ENCODE measurements at regions not wholly inside any gene's neighbourhood (a gene's known extent, or its start where the extent isn't known, plus 50 kb on each side); places are given as distances from the start of the nearest gene placed in this dataset.

DNA sequence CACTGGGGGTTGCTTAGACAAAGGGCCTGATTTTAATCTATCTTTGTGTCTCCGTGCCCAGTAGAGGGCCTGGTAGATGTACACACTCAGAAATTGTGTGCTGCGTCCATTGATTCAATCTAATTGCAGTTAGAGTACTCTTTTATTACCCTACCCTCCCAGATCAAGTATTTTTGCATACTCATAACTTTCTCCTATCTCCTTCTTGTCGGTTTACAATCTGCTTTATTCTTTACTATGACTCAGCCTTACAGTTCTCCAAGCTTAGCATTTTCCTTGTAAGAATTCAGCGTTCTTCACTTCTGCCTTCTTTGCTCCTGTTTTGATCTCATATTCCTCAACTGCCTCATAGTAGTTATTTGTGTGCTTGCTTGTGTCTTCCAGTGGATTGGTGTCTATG, 124.5 kb upstream of the ARRDC4 start:
- Mint-ChIP-seq H3K9me3 (peaks cover 23% of the 10 kb centered on the region), H3K4me1 (no peaks in the 10 kb centered on the region), H3K4me3 (no peak overlapping the region), H3K27ac (no peak overlapping the region), H3K36me3 (no peaks in the 10 kb centered on the region)
- no peak for DNase-seq (ENCODE audit: low spot score in 2 of 2)
- no peak for ATAC-seq

DNA sequence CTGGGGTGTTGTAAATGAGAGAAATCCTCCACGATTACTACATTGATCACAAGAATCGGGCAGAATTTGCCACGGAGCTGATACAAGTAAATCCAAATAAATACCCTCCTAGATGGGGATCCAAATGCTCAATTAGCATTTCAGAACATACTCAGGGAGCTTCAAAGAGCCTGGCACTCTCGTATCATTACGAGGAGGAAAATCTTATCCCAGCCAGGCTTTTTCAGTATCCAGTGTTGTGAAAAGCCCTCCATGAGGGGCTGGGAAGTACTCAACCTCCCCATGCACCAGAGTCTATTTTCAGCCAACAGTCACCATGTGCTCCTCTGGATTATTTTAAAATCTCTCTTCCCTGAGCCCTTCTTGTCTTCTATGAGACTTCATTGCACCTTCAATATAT, 122.6 kb upstream of the ARRDC4 start:
- DNase-seq (ENCODE audit: low spot score in 2 of 2) (no peak), ATAC-seq (no peak)
- Mint-ChIP-seq H3K9me3 (peaks cover 11% of the 10 kb centered on the region), H3K4me1 (no peaks in the 10 kb centered on the region), H3K27ac (no peak overlapping the region), H3K4me3 (no peak overlapping the region), H3K36me3 (no peaks in the 10 kb centered on the region)

DNA sequence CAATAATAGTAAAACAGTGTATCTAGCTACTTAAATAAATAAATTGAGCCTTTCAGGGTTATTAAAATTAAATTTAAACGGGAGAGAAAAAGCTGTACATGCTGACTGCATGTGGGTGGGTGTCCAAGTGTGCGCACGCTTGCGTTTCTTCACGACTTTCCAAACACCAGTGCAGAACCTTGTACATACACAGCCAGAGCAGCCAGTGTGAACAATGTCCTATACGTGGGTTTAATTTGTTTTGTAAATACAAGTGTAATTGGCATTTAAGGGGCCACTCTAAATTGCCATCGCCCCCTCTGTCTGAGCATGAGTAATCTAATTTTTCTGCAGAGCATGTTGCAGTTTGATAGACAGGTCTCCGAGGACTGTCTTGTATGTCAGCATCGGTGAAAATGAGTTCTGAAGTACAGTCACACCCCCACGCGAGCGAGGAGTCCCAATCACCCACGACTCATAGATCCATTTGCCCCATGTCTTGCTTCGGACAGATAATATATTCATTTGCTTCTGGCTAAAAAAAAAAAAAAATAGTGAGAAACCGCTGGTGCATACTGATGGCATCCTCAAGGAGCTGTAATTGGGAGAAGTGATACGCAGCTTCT, 121.8 kb upstream of the ARRDC4 start:
- H3K4me3 Mint-ChIP-seq, result no peak overlapping the region

DNA sequence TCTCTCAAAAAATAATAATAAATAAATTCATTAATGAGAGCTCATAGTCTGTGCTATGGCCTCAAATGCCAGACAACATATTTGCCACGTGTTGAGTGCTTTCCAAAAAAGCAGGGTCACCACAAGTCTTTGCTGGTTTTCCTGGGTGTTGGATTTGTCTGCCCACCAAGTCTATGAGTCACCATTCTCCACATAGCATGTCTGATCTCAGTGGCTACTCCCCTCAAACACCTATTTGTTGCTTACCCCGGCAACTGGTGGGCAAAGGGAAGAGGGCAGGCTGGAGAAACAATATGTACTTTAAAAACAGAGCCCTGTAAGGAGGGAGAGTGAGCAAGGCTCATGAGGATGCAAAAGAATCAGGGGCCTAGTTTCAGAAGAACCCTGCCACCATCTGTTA, 120.0 kb upstream of the ARRDC4 start:
- Mint-ChIP-seq H3K4me1 (no peaks in the 10 kb centered on the region), H3K4me3 (no peak overlapping the region), H3K36me3 (no peaks in the 10 kb centered on the region), H3K27ac (no peak overlapping the region), H3K9me3 (peaks cover 7% of the 10 kb centered on the region)
- DNase-seq (ENCODE audit: low spot score in 2 of 2), result no peak
- no peak for ATAC-seq

More for the DNA sequence above, 121.8 kb upstream of the ARRDC4 start:
- Mint-ChIP-seq H3K36me3 (no peaks in the 10 kb centered on the region), H3K9me3 (peaks cover 8% of the 10 kb centered on the region), H3K27ac (no peak overlapping the region), H3K4me1 (no peaks in the 10 kb centered on the region)
- DNase-seq (ENCODE audit: low spot score in 2 of 2) (no peak), ATAC-seq (no peak)

DNA sequence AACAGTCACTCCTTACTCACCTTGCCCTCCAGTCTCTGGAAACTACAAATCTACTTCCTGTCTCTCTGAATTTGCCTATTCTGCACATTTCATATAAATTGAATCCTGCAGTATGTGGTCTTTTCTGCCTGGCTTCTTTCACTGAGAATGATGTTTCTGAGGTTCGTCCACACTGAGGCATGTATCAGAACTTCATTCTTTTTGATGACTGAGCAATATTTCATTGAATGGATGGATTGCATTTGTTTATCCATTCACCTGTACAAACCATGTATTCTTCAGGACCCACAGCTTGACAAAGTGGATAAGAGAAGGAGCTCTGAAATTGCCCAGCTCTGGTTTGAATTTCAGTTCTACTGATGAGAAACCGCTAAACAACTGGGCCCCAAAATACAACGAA, 118.9 kb upstream of the ARRDC4 start:
- ATAC-seq (no peak), DNase-seq (ENCODE audit: low spot score in 2 of 2) (no peak)
- Mint-ChIP-seq H3K4me1 (no peaks in the 10 kb centered on the region), H3K9me3 (peaks cover 3% of the 10 kb centered on the region), H3K27ac (no peak overlapping the region), H3K36me3 (no peaks in the 10 kb centered on the region), H3K4me3 (no peak overlapping the region)

DNA sequence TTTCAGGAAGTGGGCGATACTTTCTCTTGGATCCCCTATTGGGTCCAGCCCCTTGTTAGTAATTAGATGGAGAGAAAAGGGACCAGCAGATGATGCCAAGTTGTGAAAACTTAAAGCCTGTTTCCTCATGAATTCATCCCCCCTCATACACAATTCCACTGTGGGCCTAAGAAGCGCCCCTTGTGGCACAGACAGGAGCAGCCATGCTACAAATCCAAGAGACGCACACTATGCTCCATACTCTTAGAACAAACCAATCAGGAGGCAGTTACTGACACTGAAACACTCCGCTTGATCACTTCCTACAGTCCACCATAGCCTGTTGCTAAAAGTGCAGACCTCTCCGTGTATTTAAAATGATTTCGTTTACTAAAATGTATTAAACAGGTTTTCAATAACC, 111.3 kb upstream of the ARRDC4 start:
- Mint-ChIP-seq H3K36me3 (no peaks in the 10 kb centered on the region), H3K4me1 (no peaks in the 10 kb centered on the region), H3K4me3 (no peak overlapping the region), H3K27ac (no peak overlapping the region), H3K9me3 (peaks cover 4% of the 10 kb centered on the region)
- DNase-seq (ENCODE audit: low spot score in 2 of 2) (no peak), ATAC-seq (no peak)

DNA sequence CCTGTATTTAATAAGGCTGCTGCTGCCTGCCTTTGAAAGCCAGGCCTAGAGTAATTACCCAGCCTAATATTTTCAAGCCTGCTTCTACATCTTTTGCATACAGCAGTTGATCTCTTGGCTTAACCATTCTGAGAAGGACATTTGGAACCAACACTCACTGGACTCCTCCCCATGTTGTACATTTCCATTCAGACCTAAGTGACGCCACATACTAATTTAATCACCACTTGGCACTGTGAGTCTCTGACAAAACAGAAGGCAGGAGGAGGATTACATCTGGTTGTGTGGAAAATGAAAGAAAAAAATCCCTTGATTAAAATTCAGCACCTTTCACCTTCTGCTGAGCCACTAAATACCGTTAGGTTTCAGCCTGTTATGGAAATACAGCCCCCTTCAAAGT, 102.2 kb upstream of the ARRDC4 start:
- Mint-ChIP-seq H3K4me3 (no peak overlapping the region), H3K9me3 (peaks cover 17% of the 10 kb centered on the region), H3K27ac (no peak overlapping the region), H3K36me3 (no peaks in the 10 kb centered on the region), H3K4me1 (no peaks in the 10 kb centered on the region)
- ATAC-seq (no peak), DNase-seq (ENCODE audit: low spot score in 2 of 2) (no peak)

DNA sequence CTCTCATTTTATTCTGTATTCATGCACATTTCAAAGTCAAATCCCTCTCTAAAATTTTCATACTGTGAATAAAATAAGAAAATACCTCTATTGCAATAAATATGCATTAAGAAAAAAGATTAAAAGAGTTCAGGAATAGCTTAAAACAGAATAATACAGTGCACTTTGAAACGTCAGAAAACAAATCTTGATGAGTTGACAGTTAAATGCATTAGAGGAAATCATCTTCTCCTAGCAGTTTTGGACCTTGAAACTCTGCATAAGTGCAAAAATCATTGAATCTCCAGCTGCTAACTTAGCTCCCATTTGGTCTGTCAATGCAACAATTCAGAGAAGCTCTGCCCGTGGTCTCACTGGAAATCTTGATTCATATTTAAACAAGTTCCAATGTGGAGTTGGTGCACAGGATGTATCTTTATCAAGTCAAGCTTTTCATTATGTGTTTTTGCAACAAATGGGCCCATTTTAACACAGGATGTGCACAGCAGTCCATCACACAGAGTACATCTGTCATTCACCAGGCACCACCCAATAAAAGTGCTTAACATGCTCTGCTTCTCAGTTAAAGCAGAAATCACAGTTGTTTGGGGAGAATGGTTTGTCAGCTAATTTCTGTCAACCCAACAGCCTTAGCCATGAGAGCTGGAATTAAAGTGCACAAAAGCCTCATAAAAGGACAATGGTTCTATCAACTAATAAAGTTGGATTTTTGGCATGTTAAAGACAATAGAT, 98.8 kb upstream of the ARRDC4 start:
- no peak for ATAC-seq

DNA sequence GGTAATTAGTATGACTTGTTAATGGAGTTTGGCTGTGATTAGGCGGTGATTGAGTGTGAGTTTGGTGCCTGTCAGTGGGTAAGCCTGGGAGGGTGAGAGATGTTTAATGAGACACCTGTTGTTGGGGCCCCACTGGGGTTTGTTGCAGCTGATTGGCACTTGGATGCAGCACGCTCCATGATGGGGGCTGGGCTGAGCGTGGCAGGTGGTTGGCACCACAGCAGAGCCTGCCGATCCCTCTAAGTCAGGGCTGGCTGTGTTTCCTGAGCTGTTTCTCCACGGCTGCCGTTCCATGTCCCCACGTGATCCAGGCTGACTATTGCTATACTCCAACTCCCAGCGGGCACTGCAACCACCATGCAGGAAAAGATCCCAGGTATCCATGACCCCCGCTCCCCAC, 93.5 kb upstream of the ARRDC4 start:
- H3K4me1 Mint-ChIP-seq, result no peaks in the 10 kb centered on the region
- no peak overlapping the region for H3K27ac Mint-ChIP-seq
- ATAC-seq (no peak), DNase-seq (ENCODE audit: low spot score in 2 of 2) (no peak)
- H3K4me3 Mint-ChIP-seq, result no peak overlapping the region
- no peaks in the 10 kb centered on the region for H3K36me3 Mint-ChIP-seq
- H3K9me3 Mint-ChIP-seq, result peaks cover 5% of the 10 kb centered on the region

More for the DNA sequence above, 98.8 kb upstream of the ARRDC4 start:
- H3K36me3 Mint-ChIP-seq, result no peaks in the 10 kb centered on the region
- DNase-seq (ENCODE audit: low spot score in 2 of 2), result no peak
- H3K27ac Mint-ChIP-seq, result no peak overlapping the region
- H3K9me3 Mint-ChIP-seq, result peaks cover 17% of the 10 kb centered on the region
- H3K4me3 Mint-ChIP-seq, result no peak overlapping the region
- H3K4me1 Mint-ChIP-seq, result no peaks in the 10 kb centered on the region

DNA sequence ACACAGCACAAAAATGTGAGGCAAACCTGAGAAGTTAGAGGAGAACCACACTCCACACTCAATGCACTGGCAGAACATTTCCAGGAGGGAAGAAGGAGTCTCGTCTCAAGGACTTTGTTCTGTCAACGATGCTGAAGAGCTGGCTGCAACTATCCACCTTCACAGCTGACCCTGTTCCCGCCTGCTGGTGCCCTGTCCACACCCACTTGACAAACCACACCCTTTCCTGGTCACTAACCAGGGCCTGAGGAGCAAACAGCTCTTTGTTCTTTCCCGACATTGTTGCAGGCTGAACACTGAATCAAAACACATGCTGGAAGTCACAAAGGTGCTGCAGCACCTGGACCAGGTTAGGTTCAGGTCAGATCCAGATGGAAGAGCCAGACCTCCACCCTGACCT, 92.6 kb upstream of the ARRDC4 start:
- Mint-ChIP-seq H3K36me3 (no peaks in the 10 kb centered on the region), H3K4me1 (no peaks in the 10 kb centered on the region)
- ATAC-seq, result no peak

DNA sequence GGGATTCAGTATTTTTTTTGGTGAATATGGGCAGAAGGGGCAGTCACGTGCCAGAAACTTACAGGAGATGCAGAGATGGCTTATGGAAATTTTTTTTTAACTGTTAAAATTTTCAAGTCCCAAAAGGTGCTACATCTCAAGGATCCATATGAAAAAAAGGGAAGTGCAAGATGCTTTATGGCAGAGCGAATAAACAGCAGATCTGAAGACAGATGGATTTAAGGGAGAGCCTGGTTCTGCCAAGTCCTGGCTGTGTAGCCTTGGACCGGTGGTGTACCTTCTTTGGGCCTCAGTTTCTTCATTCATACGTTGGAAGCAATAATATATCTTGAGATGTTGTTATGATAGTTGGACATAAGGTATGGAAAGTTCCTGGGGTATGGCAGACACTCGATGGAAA, 91.5 kb upstream of the ARRDC4 start:
- DNase-seq (ENCODE audit: low spot score in 2 of 2) (no peak), ATAC-seq (no peak)
- H3K27ac Mint-ChIP-seq, result no peak overlapping the region

More for the DNA sequence above, 92.6 kb upstream of the ARRDC4 start:
- no peak overlapping the region for H3K4me3 Mint-ChIP-seq
- H3K27ac Mint-ChIP-seq, result no peak overlapping the region
- no peak for DNase-seq (ENCODE audit: low spot score in 2 of 2)
- peaks cover 3% of the 10 kb centered on the region for H3K9me3 Mint-ChIP-seq

DNA sequence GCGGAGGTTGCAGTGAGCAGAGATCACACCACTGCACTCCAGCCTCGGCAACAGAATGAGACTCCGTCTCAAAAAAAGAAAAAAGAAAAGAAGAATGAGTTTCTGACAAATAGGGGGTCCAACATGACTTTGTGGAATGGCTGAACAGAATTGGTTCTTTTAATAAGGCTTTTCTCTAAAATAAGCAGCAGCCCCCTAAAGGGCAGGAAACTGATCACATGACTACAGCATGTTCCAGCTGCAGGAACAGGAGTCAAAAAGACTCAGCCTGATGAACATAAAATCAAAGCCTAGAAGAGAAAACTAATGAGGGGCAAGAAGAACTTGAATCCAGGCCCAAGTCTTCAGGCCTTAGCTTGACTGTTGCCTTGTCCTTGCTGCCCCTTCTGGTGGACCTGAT, 89.7 kb upstream of the ARRDC4 start:
- DNase-seq (ENCODE audit: low spot score in 2 of 2), result no peak
- Mint-ChIP-seq H3K36me3 (no peaks in the 10 kb centered on the region), H3K9me3 (peaks cover 3% of the 10 kb centered on the region), H3K27ac (no peak overlapping the region), H3K4me3 (no peak overlapping the region), H3K4me1 (no peaks in the 10 kb centered on the region)
- no peak for ATAC-seq

More for the DNA sequence above, 91.5 kb upstream of the ARRDC4 start:
- Mint-ChIP-seq H3K4me3 (no peak overlapping the region), H3K36me3 (no peaks in the 10 kb centered on the region), H3K4me1 (no peaks in the 10 kb centered on the region), H3K9me3 (peaks cover 3% of the 10 kb centered on the region)

DNA sequence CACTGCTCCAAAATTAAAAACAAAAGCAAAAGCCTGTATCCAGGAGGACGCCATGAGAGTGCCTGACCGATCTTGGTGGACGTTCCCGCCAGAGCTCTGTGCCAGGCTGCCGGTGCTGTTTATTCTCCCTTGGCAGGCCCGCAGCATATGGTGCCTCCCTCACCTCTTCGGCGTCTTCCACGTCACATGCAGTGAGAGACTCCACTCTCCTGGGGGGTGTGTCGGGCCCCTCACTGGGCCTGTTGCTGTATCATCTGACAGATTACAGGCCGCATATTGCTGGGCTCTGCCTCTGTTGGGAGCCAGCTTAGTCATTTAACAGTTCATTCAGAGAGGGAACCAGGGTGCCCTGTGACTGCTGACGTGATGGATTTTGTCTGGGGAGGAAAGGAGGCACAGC, 86.4 kb upstream of the ARRDC4 start:
- no peak for ATAC-seq
- Mint-ChIP-seq H3K4me1 (no peaks in the 10 kb centered on the region), H3K4me3 (no peak overlapping the region), H3K9me3 (peaks cover 8% of the 10 kb centered on the region), H3K36me3 (no peaks in the 10 kb centered on the region), H3K27ac (no peak overlapping the region)
- DNase-seq (ENCODE audit: low spot score in 2 of 2), result no peak

DNA sequence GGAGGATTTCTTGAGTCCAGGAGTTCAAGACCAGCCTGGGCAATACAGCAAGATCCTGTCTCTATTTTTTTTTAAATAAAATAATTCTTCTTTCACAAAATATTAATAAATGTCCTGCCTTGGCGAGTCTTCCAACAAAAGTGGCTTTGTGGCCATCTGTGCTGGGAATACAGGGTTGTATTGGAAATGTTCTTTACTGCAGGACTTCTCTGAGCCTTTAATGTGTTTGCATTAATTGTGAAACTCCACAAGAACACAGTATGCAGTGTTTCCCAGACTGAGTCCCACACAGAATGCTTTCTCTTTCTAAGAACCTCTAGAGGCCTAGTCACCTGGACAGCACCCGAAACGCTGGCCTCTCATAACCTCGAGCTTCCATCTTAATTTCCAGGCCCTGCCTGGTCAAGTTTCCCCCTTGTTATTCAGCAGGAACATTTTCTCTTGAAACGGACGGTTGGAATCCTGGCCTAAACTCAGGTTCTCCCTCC, 85.4 kb upstream of the ARRDC4 start:
- Mint-ChIP-seq H3K4me1 (no peaks in the 10 kb centered on the region), H3K4me3 (no peak overlapping the region), H3K27ac (no peak overlapping the region), H3K9me3 (peaks cover 7% of the 10 kb centered on the region), H3K36me3 (no peaks in the 10 kb centered on the region)
- DNase-seq (ENCODE audit: low spot score in 2 of 2), result no peak
- no peak for ATAC-seq

DNA sequence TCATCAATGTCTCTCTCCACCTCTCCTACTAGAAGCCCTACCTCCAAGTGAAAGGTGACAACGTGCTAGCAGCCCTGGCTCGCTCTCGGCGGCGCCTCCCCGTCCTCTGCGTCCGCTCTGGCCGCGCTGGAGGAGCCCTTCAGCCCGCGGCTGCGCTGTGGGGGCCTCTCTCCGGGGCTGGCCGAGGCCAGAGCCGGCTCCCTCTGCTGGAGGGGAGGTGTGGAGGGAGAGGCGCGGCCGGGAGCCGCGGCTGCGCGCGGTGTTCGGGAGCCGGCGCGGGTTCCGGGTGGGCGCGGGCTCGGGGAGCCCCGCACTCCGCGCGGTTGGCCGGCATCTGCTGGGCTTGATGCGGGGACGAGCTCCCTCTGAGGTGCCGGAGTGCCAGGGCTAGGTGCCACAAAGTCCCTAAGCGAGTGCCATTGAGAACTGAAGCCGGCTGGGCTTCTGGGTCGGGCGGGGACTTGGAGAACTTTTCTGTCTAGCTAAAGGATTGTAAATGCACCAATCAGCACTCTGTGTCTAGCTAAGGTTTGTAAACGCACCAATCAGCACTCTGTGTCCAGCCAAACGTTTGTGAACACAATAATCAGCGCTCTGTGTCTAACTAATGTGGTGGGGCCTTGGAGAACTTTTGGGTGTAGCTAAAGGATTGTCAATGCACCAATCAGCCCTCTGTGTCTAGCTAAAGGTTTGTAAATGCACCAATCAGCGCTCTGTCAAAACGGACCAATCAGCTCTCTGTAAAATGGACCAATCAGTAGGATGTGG, 84.8 kb upstream of the ARRDC4 start:
- DNase-seq (ENCODE audit: low spot score in 2 of 2), result no peak
- Mint-ChIP-seq H3K4me1 (no peaks in the 10 kb centered on the region), H3K4me3 (no peak overlapping the region), H3K9me3 (peaks cover 5% of the 10 kb centered on the region), H3K36me3 (no peaks in the 10 kb centered on the region), H3K27ac (no peak overlapping the region)
- no peak for ATAC-seq

DNA sequence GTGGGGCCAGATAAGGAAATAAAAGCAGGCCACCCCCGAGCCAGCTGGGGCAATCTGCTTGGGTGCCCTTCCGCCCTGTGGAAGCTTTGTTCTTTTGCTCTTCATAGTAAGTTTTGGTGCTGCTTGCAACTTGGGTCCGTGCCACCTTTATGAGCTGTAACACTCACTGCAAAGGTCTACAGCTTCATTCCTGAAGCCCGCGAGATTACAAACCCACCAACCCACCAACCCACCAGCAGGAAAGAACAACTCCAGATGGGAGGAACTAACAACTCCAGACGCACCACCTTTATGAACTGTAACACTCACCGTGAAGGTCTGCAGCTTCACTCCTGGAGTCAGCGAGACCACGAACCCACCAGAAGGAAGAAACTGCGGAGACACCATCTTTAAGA, 84.2 kb upstream of the ARRDC4 start:
- H3K36me3 Mint-ChIP-seq, result no peaks in the 10 kb centered on the region
- H3K4me1 Mint-ChIP-seq, result no peaks in the 10 kb centered on the region
- H3K27ac Mint-ChIP-seq, result no peak overlapping the region
- peaks cover 5% of the 10 kb centered on the region for H3K9me3 Mint-ChIP-seq
- no peak overlapping the region for H3K4me3 Mint-ChIP-seq
- no peak for DNase-seq (ENCODE audit: low spot score in 2 of 2)
- no peak for ATAC-seq

Measured in stimulated activated effector memory CD8-positive, alpha-beta T cell treated with anti-CD3 and anti-CD28 coated beads, Interleukin-12 subunit alpha, Interleukin-12 subunit beta, amount 100 ng/mL, for 72 hours (primary cell).